ENCODE measurements at regions not wholly inside any gene's neighbourhood (a gene's known extent, or its start where the extent isn't known, plus 50 kb on each side); places are given as distances from the start of the nearest gene placed in this dataset.

DNA sequence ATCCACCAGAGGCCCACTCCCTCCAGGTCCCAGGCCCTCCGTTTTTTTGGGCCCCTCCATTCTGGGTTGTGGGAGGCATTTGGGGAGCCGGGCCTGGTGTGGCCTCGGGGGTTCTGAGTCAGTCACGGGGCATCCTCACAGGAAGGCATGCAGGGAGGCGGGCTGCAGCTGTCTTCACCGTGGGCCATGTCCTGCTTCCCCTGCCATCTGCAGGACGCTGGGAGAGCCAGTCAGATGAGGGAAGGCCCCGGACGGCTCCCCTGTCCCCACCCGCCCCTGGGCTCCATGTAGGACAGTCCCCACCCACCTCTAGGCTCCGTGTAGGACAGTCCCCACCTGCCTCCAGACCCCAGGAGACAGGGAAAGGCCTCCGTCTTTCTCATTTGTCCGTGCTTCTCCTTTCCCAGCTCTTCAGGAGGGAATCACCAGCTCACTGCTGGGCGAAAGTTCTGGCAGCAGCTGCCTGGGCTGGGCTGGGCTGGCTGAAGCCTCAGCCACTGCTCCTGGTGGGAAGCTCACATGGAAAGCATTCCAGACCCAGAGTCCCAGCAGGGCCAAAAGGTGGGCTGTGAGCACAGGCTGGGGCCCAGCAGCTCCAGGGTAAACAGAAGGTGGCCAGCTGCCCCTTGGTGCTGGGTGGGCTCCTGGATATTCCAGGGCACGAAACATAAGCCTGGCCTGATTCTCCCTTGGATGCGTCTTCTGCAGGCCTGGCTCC lies 217.8 kb downstream of the KIF26A start:
- DNase-seq (ENCODE audit: low spot score) = no peak

DNA sequence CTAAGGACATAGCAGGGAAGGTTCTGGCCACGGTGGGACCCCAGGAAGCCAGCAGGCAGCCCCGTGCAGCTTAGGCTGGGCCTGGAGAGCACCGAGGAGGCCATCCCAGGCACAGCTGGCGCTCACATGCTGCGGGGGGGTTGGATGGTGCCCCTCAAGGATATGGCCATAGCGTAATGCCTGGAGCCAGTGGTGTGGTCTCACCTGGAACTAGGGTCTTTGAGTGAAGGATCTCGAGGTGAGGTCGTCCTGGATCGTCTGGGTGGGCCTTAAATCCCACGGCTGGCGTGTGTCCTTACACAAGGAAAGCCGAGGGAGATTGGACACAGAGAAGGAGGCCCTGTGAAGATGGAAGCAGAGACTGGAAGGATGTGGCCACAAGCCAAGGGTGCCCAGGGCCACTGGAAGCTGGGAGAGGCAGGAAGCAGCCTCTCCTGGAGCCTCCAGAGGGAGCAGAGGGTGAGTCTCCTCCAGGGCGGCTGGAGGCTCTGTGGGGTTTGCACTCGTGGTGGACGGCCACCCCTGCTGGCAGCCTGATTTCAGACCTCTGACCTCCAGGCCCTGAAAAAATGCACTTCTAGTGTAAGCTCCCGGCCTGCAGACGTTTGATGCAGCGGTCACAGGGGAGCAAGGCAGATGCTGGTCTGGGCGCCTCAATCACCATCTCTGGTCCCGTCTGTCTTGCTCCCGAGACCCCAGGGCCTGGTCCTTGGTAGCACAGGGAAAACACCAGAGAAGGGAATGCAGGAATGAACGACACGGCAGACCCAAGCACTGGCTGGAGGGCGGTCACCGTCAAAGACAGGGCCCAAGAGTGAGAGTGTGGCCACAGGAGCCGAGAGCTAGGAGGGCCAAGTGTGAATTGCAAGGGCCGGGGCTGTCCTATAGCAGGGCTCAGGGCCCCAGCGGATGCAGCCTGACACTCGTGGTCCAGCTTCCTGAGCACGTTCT lies 218.6 kb downstream of the KIF26A start:
- DNase-seq (ENCODE audit: low spot score) = no peak

DNA sequence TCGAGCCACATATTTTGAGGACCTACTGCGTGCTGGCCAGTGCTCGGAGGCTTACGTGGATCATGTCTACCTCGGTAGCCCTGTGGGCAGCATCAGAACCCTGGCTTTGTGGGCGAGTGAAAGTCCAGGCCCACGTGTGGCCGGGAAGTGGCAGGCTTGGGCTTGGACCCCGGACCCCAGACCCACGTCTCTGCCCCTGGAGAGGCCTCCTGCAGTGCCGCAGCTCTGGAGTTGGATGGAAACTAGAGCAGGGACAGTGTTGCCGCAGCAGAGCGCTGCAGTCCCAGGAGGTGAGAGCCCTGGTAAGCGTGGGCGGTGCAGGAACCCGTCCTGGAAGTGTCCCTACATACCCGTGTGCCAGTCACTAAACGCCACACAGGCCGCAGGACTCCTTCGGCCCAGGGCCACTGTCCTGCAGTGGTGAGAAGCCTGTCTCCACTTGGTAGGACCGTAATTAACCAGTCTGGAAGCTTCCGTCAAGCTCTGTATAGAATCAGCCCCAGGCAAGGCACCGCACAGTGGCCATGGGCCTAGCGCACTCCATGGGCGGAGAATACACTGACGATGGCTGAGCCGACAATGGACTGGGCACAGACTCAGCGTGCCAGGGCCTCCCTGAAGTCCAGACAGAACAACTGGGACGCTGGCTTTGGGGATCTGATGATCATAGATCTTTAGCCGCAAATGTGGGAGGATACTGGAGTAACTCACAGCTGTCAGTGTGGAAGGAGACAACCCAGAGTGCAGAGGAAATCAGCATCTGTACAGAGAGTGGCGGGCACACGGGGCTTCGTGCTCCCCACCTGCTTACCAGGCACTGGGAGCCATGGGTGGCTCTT lies 219.5 kb downstream of the KIF26A start:
- no peak for DNase-seq (ENCODE audit: low spot score)

DNA sequence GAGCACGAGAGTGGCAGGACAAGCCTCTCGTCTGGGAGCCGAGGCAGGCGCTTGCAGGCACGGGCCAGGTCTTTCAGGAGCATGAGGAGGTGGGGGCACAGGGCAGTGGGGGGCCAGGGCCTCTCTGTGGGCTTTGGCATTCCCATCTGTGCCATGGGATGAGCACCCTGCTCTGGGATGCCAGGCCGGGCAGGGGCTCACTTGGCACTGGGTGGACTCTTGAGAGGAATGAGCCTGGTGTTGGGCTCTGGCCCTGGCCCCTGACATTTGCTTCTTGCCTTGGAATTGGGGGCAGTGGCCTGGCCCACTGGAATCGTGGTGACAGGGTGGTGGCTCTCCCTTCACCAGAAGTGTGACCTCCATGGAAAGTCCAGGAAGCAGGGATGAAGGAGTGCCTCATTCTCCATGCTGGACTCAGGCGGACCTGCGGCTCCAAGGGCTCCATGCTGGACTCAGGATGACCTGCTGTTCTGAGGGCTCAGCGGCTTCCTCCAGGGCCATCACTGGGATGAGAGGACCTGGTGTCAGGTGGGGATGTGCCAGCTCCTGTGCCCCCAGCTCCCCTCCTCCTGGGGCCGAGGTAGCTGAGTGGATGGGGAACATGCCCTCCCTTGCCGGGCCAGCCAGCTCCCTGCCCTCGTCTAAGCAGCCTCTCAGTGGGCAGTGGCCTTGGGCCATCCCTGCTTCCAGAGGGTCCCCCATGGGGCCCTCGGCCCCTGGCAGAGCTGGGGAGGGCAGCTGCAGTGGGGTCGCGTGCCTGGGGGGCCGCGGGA lies 220.3 kb downstream of the KIF26A start:
- DNase-seq (ENCODE audit: low spot score) = no peak

DNA sequence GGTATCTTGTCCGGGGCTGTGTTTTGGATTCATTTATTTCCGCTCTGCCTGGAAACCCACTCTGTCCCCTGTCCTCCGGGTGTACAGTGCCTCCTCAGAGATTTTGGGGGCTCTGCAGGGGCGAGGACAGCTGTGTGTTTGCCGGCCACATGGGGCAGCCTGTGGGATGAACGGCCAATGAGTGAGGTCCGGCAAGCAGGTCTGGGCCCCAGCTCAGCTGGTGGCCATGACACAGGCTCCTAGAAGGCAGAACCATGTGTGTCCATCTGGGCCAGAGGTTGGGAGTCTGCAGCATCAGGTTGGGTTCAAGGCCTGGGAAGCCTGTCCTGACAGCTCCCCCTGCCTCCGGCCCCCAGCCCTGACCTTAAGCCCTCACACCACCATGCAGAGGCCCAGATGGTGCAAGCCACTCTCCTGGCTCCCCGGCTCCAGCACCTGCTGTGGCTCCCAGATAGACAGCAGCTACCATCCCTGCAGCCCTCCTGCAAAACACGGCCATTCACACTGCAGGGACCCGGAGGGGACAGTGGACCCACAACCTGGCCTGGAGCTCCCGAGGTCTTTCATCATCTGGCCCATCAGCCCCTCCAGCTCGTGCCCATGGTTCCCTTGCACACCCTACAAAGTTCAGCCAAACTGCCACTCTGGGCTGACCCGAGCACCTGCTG lies 220.1 kb upstream of the C14orf180 start:
- no peak for DNase-seq (ENCODE audit: low spot score)

DNA sequence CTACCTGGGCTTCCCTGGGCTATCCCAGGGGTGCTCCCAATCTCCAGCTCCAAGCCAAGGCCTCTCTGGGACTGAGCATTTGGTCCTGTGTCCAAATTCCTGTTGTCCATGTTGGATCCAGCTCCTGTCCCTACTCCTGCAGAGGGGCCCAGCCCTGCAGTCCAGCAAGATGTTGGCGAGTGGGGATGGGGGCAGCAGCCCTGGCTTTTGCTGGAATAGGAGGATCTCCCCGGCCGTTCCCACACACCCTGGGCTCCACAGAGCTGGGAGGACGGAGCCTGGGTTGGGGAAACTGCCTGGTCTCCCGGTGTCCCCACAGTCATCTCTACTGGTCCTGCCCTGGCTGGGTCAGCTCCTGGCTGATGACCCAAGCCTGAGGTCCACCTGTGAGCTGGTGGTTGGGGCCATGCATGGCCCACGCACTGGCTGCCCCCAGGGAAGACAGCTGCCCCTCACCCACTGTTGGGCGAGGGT lies 219.6 kb upstream of the C14orf180 start:
- DNase-seq (ENCODE audit: low spot score) = no peak

DNA sequence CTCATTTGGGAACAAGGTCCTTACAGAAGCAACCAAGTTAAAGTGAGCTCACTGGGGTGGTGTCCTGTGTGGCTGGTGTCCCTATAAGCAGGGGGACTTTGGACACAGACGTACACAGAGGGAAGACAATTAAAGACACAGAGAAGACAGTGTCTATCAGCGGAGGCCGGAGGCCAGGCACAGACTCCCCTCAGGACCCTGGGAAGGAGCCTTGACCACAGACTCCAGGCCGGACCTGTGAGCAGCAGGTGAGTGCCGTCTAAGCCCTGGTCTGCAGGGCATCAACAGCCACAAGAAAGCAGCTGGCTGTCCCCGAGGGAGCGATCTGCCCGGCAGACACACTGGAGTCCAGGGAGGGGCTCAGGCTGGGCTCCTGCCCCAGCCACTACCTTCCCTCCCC lies 219.1 kb upstream of the C14orf180 start:
- no peak for DNase-seq (ENCODE audit: low spot score)

DNA sequence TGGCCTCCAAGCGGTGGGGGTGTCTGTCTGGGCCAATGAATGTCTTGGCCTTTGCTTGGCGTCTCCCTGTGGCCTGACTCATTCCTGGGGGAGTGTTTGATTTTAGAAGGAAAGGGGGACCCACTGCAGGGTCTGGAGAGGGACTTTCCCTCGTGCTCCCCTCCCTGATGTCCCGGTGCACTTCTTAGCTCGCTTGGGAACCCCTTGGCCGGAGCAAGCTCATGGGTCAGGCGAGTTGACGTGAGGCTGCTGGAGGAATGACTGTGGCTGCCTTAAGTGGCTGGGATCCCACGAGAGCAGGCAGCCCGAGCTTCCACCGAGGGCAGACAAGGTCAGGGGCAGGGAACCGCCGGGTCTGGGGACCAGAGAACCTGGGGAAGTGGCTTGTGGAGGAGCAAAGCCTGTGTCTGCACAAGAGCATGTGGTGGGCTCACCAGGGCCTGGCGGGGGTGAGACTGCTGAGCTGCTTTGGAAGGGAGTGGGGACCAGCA lies 218.4 kb upstream of the C14orf180 start:
- no peak for DNase-seq (ENCODE audit: low spot score)

DNA sequence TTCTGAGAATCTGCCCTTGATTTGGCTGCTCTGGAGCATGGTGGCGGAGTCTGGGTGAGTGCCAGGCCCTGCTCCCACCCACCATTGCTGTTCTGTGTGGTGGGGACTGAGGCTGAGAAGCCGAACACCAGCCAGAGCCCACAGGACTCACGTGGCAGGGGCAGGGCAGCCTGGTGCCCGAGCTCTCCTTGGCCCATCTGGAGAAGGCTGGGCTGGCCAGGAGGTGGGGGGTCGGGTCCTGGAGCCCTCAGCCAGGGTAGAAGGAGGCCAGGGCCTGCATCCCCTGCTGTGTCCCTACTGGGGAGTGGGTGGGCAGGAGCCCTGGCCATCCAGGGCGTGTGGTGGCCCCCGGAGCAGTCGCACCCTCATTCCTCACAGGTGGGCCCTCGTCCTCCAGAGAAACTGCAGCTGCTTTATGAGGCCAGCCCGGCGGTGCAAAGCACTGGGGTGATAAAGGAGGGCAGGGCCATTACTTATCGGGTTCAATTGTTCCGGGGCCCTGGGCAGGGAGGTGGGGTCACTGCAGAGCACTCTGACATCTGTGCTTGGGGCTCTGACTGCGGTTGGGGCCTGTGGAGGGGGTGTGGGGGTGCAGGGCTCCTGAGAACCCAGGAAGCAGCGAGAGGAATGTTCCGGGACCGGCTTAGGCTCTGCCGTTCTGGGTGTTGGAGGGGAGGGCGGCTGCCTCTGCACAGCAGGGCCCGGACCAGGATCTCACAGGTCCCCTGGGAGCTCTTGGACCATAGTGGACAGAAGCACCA lies 217.5 kb upstream of the C14orf180 start:
- DNase-seq (ENCODE audit: low spot score) = no peak

DNA sequence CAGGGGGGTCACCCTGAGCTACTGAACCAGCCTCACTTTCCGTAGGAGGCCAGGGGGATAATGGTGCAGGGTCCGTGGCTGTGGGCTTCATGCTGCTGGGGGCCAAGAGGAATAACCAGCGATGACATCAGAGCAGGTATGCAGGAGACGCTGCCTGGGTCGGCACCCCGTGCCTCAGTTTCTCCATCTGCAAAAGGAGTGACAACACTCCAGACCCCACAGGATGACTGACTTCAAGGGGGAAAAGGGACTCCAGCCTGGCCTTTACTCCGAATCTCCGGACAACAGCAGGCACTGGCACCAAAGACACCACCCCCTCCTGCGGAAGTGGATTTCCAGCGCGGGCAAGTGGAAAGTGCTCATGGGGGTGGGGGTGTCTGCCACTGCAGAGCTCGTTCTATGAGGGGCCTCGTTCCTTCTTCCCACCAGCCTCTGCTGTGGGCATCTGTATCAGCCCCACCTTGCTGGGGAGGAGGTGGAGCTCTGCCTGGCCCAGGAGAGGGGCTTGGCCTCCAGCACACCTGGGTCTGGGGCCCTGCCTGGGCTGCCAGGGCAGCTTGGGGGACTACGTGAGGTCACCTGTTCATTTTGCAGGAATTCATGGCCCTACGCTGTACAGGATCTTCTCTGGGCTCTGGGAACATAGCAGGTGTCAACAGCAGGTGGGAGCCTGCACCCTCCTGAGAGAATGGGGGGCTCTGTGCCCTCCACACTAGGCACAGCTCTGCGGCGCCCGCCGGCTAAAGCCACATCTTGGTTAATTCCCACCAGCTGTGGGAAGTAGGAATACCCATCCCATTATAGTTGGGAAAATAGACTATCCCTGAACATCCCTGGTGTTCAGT lies 216.6 kb upstream of the C14orf180 start:
- no peak for DNase-seq (ENCODE audit: low spot score)

DNA sequence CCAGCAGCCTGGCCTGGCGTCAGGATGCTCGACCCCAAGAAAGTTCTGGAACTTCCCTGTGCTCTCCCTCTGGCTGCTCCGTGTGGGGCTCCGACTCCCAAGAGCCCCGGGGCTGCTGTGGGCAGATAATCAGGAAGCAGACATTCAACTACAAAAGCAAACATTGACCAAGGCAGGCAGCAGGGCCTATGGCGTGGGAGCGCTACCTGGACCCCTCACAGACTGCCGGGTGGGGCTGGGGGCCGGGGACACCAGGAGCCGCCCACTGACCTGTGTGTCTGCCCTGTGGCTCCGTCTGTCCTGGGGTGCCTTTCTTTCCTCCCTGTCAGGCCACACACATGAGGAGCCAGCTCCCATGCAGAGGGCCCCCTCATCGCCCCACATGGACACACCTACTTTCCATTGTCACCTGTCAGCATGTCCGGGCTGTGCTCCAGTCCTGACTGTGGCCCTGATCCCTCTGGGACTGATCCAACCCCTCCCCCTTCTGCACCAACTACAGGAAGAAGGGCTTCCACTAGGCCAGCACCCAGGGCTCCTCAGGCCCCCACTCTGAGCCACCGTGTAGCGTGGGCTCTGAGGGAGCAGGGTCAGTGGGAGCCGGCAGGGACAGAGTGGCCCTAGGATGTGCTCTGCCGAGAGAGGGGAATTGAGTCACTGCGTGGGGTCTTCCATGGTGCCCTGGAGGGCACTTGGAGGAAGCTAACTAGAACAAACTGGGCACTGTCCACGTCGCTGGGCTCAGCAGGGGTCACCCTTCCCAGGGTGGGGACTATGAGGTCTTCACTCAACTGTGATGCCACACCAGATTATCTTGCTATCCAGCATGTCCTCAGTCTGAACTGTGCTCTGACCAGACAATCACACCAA lies 215.4 kb upstream of the C14orf180 start:
- DNase-seq (ENCODE audit: low spot score) = no peak

DNA sequence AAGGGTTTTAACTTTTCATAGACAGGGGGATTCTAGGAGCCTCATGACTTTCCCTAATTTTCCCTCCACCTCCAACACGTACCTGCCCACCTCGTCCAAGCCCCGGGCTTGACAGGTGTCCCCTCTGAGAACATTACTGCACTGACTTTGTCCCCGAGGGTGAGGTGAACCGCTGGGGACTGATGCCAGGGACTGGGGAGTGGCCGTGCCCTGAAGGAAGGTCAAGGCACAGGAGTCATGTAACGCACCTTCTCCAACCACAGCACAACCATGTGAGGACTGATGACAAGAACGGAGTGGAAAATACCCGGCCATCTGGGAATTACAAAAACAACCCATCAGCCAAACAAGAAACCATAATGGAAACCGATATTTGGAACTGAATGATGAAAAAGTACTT lies 214.7 kb upstream of the C14orf180 start:
- DNase-seq (ENCODE audit: low spot score) = no peak

DNA sequence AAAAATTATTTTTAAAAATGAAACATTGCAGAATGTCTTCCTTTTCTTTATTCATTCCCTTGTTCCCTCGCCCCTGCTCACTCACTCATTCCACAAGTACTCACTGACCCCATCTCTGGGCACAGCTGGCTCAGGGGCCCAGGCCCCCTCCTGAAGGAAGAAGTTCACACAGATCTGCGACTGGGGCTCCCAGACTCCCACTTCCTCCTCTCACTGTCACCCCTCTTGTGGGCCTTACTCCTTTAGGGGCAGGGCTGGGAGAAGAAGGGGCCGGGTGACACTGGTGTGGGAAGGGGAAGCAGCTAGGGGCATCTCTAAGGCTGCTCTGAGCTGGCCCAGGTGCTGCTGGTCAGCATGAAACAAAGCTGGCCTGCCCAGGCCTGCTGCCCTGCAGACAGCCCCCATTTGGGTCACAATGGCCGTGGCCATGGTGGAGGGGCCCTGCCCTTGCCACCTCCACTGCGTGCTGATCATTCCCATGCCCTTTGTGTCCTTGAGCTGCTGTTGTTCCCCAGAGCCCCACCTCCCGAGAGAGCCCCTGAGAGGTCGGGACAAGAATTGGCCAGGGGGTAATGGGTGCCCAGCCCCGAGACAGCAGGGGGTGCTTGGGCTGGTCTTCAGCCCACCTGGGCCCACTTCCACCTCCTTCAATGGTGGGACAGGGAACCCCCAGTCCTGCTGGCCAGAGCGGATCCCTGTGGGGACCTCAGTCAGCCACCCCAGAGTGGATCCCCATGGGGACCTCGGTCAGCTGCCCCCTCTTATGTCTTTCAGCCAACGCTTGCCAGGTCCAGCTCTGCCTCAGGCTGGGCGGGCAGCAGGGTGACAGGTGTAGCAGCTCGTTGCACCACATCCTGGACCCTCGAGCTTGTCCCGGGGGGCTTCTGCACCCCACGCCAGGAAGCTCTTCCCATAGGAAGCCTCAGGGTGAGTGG lies 212.4 kb upstream of the C14orf180 start:
- no peak for DNase-seq (ENCODE audit: low spot score)

DNA sequence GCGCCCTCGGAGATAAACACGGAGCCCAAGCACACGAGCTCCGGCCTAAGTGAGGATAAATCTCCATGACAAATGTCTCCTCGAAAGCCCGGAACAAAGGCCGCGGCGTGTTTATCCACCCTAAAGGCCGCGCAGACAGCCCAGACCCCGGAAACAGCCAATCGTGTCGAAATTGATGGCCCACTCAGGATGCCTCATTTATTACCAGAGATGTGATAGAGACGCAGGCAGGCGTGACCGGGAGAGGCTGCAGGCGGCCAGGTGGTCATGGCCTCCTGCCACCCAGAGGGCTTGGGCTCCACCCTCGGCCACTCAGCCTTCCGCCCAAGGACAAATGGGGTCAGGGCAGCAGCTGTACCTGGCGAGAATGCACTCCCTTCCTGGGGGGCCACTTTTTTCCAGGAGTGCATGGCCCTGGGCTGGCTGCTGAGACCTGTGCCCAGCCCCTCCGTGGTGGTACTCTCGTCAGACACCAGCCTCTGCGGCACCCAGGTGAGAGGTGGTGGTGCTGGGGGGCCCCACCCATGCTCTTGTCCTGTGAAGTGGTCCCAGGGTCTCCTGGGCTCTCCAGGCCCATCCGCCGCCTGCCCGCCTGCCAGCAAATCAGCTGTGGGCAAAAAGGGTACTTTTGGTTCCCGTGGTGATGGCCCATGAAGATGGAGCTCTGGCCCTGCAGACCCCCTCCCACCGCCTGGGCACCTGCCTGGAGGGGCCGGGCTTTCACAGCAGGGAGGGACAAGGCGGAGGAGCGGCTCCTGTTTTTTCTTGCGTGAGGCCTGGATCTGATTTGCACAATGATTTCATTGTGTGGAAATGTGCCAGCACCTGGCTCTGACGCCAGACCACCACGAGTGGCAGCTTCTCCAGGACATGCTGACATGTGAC lies 211.5 kb upstream of the C14orf180 start:
- DNase-seq (ENCODE audit: low spot score) = no peak

DNA sequence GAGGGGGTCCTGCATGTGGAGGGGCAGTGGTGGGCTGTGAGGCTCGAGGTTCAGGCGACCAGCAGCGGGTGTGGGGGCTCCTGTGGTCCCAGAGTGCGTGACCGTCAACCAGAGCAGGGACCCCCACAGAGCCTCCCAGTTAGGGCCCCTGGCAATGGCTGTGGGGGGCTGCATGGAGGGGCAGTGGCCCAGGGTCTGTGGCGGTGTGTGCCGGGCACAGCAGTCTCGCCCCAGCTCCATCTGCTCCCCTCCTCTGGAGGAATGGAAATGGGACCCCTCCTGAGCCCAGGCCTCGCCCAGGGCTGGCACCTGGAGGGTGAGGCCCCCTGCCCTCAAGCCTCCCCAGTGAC lies 210.8 kb upstream of the C14orf180 start:
- no peak for DNase-seq (ENCODE audit: low spot score)

DNA sequence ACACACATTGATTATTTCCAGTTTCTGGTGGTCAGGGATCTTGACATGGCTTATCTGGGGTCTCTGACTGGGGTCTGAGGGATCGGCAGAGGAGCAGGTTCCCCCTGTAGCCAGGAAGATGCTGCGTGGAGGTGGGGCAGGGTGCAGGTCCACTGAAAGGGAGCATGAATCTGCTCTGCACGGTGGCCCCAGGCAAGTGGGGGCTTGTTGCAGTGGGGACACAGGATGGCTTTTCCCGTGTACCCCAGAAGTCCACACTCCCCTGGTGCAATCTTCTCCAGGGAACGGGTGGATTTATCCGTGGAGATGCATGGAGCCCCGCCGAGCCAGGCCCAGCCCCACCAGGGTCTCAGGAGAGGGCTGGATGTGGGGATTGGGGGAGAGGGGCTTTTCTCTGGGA lies 210.4 kb upstream of the C14orf180 start:
- no peak for DNase-seq (ENCODE audit: low spot score)
